Spleen (tissue), 11 donors: ENCODE measurements at regions not wholly inside any gene's neighbourhood (a gene's known extent, or its start where the extent isn't known, plus 50 kb on each side); places are given as distances from the start of the nearest gene placed in this dataset.

Source experiments
- DNase-seq: peaks from one replicate; pipeline ENCODE4 v3.0.0-alpha.2; 2020
- H3K27ac ChIP-seq, 8 donors: fragments of 200-600 bp; sonication (generic) in 7 of 8; 1 replicate in 4 of 8; 2 replicates in 4 of 8; pipeline versions ENCODE4 v1.5.0 to v1.8.0; 2016 to 2021; ENCODE audit warnings: inconsistent platforms in 4 of 8, mild to moderate bottlenecking in 4 of 8, moderate library complexity in 1 of 8
- H3K27me3 ChIP-seq, 7 donors: fragments of 200-600 bp; sonication (generic) in 6 of 7; replicated peaks in 1 of 7; 1 replicate in 4 of 7; 2 replicates in 3 of 7; pipeline versions ENCODE4 v1.5.0 to v1.8.0; 2016 to 2021; ENCODE audit warnings: inconsistent platforms in 3 of 7, mild to moderate bottlenecking in 1 of 7
- H3K36me3 ChIP-seq, 6 donors: fragments of 200-600 bp; sonication (generic) in 5 of 6; 1 replicate in 4 of 6; 2 replicates in 2 of 6; pipeline versions ENCODE4 v1.5.0 to v1.8.0; 2016 to 2021; ENCODE audit warnings: inconsistent platforms in 2 of 6
- H3K4me1 ChIP-seq, 6 donors: fragments of 200-600 bp; sonication (generic) in 5 of 6; 1 replicate in 3 of 6; 2 replicates in 3 of 6; pipeline versions ENCODE4 v1.5.0 to v1.8.0; 2016 to 2021; ENCODE audit warnings: inconsistent platforms in 3 of 6
- H3K4me3 ChIP-seq, 8 donors: fragments of 200-600 bp; sonication (generic) in 7 of 8; 1 replicate in 4 of 8; 2 replicates in 4 of 8; pipeline versions ENCODE4 v1.5.0 to v1.8.0; 2016 to 2021; ENCODE audit warnings: inconsistent platforms in 4 of 8, mild to moderate bottlenecking in 4 of 8, moderate library complexity in 2 of 8
- H3K9me3 ChIP-seq, 8 donors: fragments of 200-600 bp; sonication (generic) in 7 of 8; 1 replicate in 4 of 8; 2 replicates in 4 of 8; pipeline versions ENCODE4 v1.5.0 to v1.8.0; 2016 to 2021; ENCODE audit warnings: inconsistent platforms in 4 of 8
- POLR2A ChIP-seq, 3 donors: fragments of 450-650 bp; IDR thresholded peaks; one replicate each; pipeline ENCODE4 v1.5.1; 2017; ENCODE audit warnings: antibody characterized with exemption in 3 of 3, mild to moderate bottlenecking in 1 of 3
- POLR2AphosphoS5 ChIP-seq, 3 donors: sonication (generic); formaldehyde crosslinking; IDR thresholded peaks; one replicate each; pipeline ENCODE4 v1.5.1; 2017; ENCODE audit warnings: antibody characterized with exemption in 3 of 3
- WGBS, 5 donors: extraction: QIAGEN DNeasy Blood & Tissue Kit in 3 of 5; methylation state at CpG; one replicate each; pipeline versions ENCODE4 v1.1.5 to v1.1.7; 2013 to 2018; 5-methylcytosine and 5-hydroxymethylcytosine counted together
- intact Hi-C: fragments of 100-400 bp; cut with DNase I; formaldehyde crosslinking; loops from one replicate; pipeline ENCODE4 v1.15.0; 2023; ENCODE audit warnings: low total_unique reads
- TF ChIP-seq, protein P1 (sequence below), 11 experiments: fragments of 200-600 bp in 7 of 11; fragments of 450-650 bp in 4 of 11; sonication (generic) in 4 of 11; IDR thresholded peaks in 8 of 11; conservative IDR thresholded peaks in 3 of 11; 1 replicate in 7 of 11; 2 replicates in 4 of 11; pipeline versions ENCODE4 v1.4.0 to v1.8.0; 2016 to 2021; ENCODE audit warnings: antibody characterized with exemption in 11 of 11, inconsistent platforms in 4 of 11, mild to moderate bottlenecking in 1 of 11
- donor health status: healthy with polysubstance abuse.
- donor health status: DM: no; HTN: no; CAD: no; lungs with moderate emphysema.
- donor health status: DM: no; HTN: no; CAD: no.
- donor health status: Bipolar disorder and iron deficiency.
- donor health status: healthy.
- donor health status: DM: no; HTN: no; CAD: no.
- donor health status: DM: yes; HTN: yes; CAD: no.

GRCh38 chr5:6282352-6282751 lies 96.0 kb downstream of the MED10 start:
- Histone ChIP-seq H3K27me3 (no peaks in the 10 kb centered on the region), H3K4me3 (no peak overlapping the region), H3K9me3 (peaks cover 0 to 6% (median 0%) of the 10 kb centered on the region in 8 donors), H3K4me1 (peaks cover 0 to 7% (median 0%) of the 10 kb centered on the region in 6 donors), H3K27ac (no peak overlapping the region), H3K36me3 (no peaks in the 10 kb centered on the region)
- 79 to 95% (median 91%) methylated on average over 1 of the region's 1 CpG for WGBS, 5 donors
- no peak for DNase-seq
- TF ChIP-seq POLR2AphosphoS5 (IDR thresholded peaks at IDR 0.05) = no peak
- TF ChIP-seq, protein P1, sequence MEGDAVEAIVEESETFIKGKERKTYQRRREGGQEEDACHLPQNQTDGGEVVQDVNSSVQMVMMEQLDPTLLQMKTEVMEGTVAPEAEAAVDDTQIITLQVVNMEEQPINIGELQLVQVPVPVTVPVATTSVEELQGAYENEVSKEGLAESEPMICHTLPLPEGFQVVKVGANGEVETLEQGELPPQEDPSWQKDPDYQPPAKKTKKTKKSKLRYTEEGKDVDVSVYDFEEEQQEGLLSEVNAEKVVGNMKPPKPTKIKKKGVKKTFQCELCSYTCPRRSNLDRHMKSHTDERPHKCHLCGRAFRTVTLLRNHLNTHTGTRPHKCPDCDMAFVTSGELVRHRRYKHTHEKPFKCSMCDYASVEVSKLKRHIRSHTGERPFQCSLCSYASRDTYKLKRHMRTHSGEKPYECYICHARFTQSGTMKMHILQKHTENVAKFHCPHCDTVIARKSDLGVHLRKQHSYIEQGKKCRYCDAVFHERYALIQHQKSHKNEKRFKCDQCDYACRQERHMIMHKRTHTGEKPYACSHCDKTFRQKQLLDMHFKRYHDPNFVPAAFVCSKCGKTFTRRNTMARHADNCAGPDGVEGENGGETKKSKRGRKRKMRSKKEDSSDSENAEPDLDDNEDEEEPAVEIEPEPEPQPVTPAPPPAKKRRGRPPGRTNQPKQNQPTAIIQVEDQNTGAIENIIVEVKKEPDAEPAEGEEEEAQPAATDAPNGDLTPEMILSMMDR (IDR thresholded peaks at IDR 0.05 in 8 of 11, conservative IDR thresholded peaks at IDR 0.05 in 3 of 11) = no peak
- TF ChIP-seq POLR2A (IDR thresholded peaks at IDR 0.05) = no peak
- intact Hi-C loops = no loop called here

DNA sequence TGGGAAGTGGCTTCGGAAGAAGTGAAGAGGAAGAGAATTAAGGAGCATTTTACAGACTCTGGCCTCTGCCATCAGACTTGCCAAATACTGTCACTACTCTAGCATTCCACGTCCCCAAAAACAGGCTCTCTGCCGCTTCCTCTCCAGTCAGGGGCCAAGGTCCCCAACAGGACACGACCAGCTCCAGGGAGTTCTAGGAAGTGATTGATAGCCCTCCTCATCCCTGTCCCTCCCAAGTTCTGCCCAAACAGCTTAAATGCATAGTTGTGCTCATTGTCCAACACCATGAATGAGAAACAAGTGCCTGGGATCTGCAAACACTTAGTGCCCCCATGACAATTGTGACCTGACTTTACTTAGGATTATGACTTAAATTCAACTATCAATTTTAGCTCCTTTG lies 96.5 kb downstream of the MED10 start:
- peak overlapping the region in 2 of 8 donors; percentile 5 to 58 for H3K27ac ChIP-seq
- intact Hi-C loops = no loop called here
- WGBS, 5 donors = 11 to 30% (median 25%) methylated on average over 4 of the region's 4 CpGs
- H3K4me3 ChIP-seq = peak overlapping the region in 2 of 8 donors; percentile 21 to 36
- H3K27me3 ChIP-seq = no peaks in the 10 kb centered on the region
- no peaks in the 10 kb centered on the region for H3K36me3 ChIP-seq
- H3K4me1 ChIP-seq = peaks cover 0 to 7% (median 0%) of the 10 kb centered on the region in 6 donors
- TF ChIP-seq POLR2A (IDR thresholded peaks at IDR 0.05) = no peak
- no peak for TF ChIP-seq POLR2AphosphoS5 (IDR thresholded peaks at IDR 0.05)
- TF ChIP-seq, protein P1 (IDR thresholded peaks at IDR 0.05 in 8 of 11, conservative IDR thresholded peaks at IDR 0.05 in 3 of 11) = no peak
- no peak for DNase-seq
- peaks cover 0 to 6% (median 0%) of the 10 kb centered on the region in 8 donors for H3K9me3 ChIP-seq

DNA sequence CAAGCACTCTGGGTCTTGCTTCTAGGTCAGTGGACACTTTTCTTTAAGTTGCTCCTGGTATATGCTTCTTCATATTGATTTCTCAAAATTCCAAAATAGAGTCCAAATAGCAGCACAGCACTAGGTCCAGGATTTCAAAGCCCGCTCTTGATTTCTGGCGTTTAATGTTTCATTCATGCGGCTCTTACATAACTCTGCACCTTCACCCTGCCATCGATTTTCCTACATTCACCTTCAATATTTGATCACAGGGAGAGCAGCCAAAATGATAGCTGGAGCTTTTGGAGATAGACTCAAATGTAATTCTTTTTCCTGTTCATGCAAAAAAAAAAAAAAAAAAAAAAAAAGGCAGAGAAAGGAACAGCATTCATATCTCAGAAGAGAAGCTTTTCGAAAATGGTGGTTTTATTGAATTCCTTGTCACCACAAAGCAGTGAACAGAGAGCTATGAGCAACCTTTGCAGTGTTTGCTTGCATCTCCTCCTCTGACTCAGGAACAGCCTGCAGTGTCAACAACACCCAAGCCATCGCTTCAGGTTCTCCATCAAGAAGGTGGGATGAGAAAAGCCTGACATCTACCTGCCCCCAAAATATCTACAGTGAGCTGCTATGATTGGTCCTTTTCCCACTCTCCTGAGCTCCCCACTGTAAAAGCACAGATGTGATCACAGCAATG lies 97.8 kb downstream of the MED10 start:
- TF ChIP-seq, protein P1 (IDR thresholded peaks at IDR 0.05 in 8 of 11, conservative IDR thresholded peaks at IDR 0.05 in 3 of 11) = no peak
- TF ChIP-seq POLR2AphosphoS5 (IDR thresholded peaks at IDR 0.05) (no peak), POLR2A (IDR thresholded peaks at IDR 0.05) (no peak)
- no peak for DNase-seq
- Histone ChIP-seq H3K4me3 (no peak overlapping the region), H3K9me3 (peaks cover 0 to 6% (median 0%) of the 10 kb centered on the region in 8 donors), H3K36me3 (no peaks in the 10 kb centered on the region), H3K27me3 (no peaks in the 10 kb centered on the region), H3K4me1 (peaks cover 0 to 7% (median 0%) of the 10 kb centered on the region in 6 donors), H3K27ac (no peak overlapping the region)
- intact Hi-C loops = no loop called here
- 74 to 89% (median 77%) methylated on average over 6 of the region's 6 CpGs for WGBS, 5 donors

DNA sequence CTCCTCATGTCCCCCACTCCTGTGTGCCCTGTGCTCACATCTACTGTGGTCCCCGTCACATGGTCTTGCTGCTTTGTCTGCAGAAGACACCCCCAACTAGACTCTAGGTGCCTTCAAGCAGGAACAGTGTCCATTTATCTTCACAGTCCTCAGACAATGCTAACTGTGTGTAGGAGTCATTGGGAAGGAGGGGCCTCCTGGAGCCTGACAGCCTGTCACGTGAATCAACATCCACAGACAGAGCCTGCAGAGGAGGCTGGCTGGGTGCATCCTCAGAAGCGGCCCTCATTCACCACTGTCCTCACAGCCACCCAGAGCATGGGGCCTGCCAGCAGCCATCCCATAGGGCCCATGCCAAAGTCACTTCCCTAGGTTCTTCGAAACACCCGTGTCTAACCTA lies 98.7 kb downstream of the MED10 start:
- no peak overlapping the region for H3K4me3 ChIP-seq
- TF ChIP-seq POLR2AphosphoS5 (IDR thresholded peaks at IDR 0.05) = no peak
- TF ChIP-seq POLR2A (IDR thresholded peaks at IDR 0.05) = no peak
- TF ChIP-seq, protein P1 (IDR thresholded peaks at IDR 0.05 in 8 of 11, conservative IDR thresholded peaks at IDR 0.05 in 3 of 11) = no peak
- intact Hi-C loops = no loop called here
- 91 to 94% (median 94%) methylated on average over 5 of the region's 5 CpGs for WGBS, 5 donors
- H3K9me3 ChIP-seq = peaks cover 0 to 4% (median 0%) of the 10 kb centered on the region in 8 donors
- H3K27ac ChIP-seq = no peak overlapping the region
- H3K4me1 ChIP-seq = peaks cover 0 to 7% (median 0%) of the 10 kb centered on the region in 6 donors
- H3K27me3 ChIP-seq = no peaks in the 10 kb centered on the region
- DNase-seq = no peak
- no peaks in the 10 kb centered on the region for H3K36me3 ChIP-seq
